Mucosa of stomach (tissue), 1 donor: ENCODE measurements at regions not wholly inside any gene's neighbourhood (a gene's known extent, or its start where the extent isn't known, plus 50 kb on each side); places are given as distances from the start of the nearest gene placed in this dataset.
"Not testable (repeated sequence)": the region's sequence is repeated elsewhere in the genome, so short reads cannot be mapped to it uniquely, and the experiment has no call there.

Experiments
- H3K27me3 ChIP-seq: one replicate; pipeline ENCODE4 v1.7.0; 2013; ENCODE audit warnings: mild to moderate bottlenecking, low read length; ENCODE audit not compliant: control insufficient read depth, insufficient read depth
- H3K36me3 ChIP-seq: one replicate; pipeline ENCODE4 v1.7.0; 2013; ENCODE audit warnings: low read length; ENCODE audit not compliant: control insufficient read depth, insufficient read depth
- H3K4me1 ChIP-seq: one replicate; pipeline ENCODE4 v1.7.0; 2013; ENCODE audit warnings: mild to moderate bottlenecking, low read length; ENCODE audit not compliant: control insufficient read depth, insufficient read depth
- H3K4me3 ChIP-seq: one replicate; pipeline ENCODE4 v1.7.0; 2013; ENCODE audit warnings: low read length
- H3K9ac ChIP-seq: one replicate; pipeline ENCODE4 v1.7.0; 2013; ENCODE audit warnings: mild to moderate bottlenecking, low read length, moderate library complexity
- H3K9me3 ChIP-seq: one replicate; pipeline ENCODE4 v1.7.0; 2013; ENCODE audit warnings: mild to moderate bottlenecking, low read length, moderate library complexity; ENCODE audit not compliant: control insufficient read depth
- donor health status: Pancreatic carcinoma.

DNA sequence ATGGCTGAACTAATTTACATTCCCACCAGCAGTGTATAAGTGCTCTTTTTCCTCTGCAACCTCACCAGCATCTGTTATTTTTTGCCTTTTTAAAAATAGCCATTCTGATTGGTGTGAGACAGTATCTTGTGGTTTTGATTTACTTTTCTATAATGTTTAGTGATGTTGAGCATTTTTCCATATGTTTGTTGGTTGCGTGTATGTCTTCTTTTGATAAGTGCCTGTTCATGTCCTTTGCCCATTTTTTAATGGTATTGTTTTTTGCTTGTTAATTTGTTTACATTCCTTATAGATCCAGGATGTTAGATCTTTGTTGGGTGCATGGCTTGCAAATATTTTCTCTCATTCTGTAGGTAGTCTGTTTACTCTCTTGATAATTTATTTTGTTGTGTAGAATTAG is 169.9 kb downstream of the PRL start:
- Histone ChIP-seq H3K4me3 (no peak overlapping the region), H3K4me1 (no peaks in the 10 kb centered on the region), H3K9me3 (no peaks in the 10 kb centered on the region), H3K27me3 (no peaks in the 10 kb centered on the region), H3K36me3 (no peaks in the 10 kb centered on the region), H3K9ac (no peak overlapping the region)

DNA sequence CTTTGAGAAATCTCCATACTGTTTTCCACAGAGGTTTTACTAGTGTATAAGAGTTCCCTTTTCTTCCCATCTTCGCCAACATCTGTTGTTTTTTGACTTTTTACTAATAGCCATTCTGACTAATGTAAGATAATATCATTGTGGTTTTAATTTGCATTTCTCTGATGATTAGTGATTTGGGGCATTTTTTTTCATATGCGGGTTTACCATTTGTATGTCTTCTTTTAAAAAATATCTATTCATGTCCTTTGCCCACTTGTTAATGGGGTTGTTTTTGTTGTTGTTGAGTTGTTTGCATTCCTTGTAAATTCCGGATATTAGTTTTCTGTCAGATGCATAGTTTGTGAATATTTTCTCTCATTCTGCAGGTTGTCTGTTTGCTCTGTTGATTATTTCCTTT is 167.1 kb downstream of the PRL start:
- no peak overlapping the region for H3K9ac ChIP-seq
- no peak overlapping the region for H3K4me3 ChIP-seq
- H3K4me1 ChIP-seq = no peaks in the 10 kb centered on the region
- no peaks in the 10 kb centered on the region for H3K27me3 ChIP-seq
- no peaks in the 10 kb centered on the region for H3K9me3 ChIP-seq
- H3K36me3 ChIP-seq = no peaks in the 10 kb centered on the region

DNA sequence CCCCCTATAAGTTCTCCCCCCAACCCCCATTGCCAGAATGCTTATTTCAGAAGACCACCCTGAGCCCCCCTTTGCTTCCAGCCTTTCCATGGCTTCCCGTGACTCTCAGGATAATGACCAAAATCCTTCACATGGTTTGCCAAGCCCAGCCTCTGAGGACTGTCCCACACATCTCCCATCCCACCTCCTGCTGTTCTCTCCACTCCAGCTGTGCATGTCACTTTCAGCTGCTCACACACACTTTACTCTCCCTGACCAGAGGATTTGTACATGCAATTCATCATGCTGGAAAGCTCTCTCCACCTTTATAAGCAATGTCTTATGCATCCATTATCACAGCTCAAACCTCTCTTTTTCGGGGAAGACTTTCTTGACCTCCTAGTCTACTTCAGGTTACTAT is 164.2 kb downstream of the PRL start:
- no peaks in the 10 kb centered on the region for H3K4me1 ChIP-seq
- H3K9ac ChIP-seq = no peak overlapping the region
- no peaks in the 10 kb centered on the region for H3K27me3 ChIP-seq
- no peaks in the 10 kb centered on the region for H3K9me3 ChIP-seq
- H3K4me3 ChIP-seq = no peak overlapping the region
- H3K36me3 ChIP-seq = no peaks in the 10 kb centered on the region

DNA sequence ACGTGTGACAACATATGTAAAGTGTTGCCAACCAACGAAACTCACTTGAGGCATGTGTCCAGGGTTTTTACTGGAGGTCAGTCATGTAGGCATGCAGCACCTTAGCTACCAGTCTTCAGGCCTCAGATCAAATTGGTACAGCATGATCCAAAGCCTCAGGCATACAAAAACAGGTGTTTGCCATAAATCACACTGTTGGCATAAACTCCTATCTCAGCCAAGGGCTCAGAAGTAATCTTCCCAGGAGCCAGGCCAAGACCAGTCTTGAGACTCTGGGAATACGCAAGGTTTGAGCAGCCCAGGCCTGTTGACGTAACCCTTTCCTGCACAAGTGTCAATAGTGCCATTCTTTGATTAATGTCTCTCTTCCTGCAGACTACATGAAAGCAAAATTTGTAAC is 163.5 kb downstream of the PRL start:
- H3K9me3 ChIP-seq = no peaks in the 10 kb centered on the region
- no peaks in the 10 kb centered on the region for H3K36me3 ChIP-seq

DNA sequence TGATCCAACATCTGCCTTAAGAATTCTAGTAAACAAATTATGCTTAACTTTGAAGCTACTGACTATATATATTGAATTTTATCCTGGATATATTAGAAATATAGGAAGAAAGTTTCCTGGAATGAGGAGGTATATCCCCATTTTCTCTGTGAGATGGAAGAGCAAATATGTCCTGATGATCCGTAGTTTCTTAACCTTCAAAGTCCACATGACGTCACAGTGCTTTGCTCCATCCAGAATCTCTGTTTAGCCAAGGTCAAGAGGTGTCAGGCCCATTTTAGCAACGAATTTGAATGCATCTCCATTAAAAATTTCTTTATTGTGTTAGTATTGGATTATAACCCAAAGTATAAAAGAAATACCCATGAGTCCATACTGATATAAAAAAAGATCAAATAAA is 162.5 kb downstream of the PRL start:
- Histone ChIP-seq H3K27me3 (no peaks in the 10 kb centered on the region), H3K9me3 (no peaks in the 10 kb centered on the region), H3K4me1 (no peaks in the 10 kb centered on the region), H3K9ac (no peak overlapping the region), H3K4me3 (no peak overlapping the region), H3K36me3 (no peaks in the 10 kb centered on the region)

More for the DNA sequence above, 163.5 kb downstream of the PRL start:
- H3K27me3 ChIP-seq = no peaks in the 10 kb centered on the region
- H3K4me3 ChIP-seq = no peak overlapping the region
- no peaks in the 10 kb centered on the region for H3K4me1 ChIP-seq
- no peak overlapping the region for H3K9ac ChIP-seq

DNA sequence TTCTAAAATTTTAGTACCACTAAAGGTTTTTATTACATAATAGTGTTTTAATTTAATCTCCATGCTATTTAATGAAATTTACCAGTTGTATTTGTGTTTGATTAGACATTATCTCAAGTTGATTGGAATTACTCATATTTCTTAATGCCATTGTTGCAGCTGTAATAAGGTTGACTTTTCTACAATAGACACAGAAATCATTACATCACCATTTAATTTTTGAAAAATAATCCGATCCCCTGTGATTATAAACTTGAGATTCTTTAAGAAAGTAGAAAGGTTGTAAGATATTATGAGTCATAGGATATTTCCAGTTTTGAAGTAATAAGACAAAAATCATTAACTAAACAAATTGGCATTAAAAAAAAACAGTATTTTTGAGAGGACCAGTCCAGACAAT is 161.4 kb downstream of the PRL start:
- Histone ChIP-seq H3K4me3 (no peak overlapping the region), H3K9ac (no peak overlapping the region), H3K9me3 (no peaks in the 10 kb centered on the region), H3K4me1 (no peaks in the 10 kb centered on the region), H3K27me3 (no peaks in the 10 kb centered on the region), H3K36me3 (no peaks in the 10 kb centered on the region)

DNA sequence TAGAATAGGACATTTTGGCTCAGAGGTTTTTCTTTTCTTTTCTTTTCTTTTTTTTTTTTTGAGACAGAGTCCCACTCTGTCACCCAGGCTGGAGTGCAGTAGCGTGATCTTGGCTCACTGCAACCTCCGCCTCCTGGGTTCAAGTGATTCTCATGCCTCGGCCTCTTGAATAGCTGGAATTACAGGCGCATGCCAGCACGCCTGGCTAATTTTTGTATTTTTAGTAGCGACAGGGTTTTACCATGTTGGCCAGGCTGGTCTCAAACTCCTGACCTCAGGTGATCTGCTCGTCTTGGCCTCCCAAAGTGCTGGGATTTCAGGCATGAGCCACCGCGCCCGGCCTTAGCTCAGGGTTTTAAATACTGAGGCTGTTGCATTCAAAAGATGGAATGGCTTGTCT is 156.1 kb downstream of the PRL start:
- not testable (repeated sequence) for H3K9me3 ChIP-seq, H3K9ac ChIP-seq, H3K4me3 ChIP-seq, H3K4me1 ChIP-seq, H3K36me3 ChIP-seq, H3K27me3 ChIP-seq

DNA sequence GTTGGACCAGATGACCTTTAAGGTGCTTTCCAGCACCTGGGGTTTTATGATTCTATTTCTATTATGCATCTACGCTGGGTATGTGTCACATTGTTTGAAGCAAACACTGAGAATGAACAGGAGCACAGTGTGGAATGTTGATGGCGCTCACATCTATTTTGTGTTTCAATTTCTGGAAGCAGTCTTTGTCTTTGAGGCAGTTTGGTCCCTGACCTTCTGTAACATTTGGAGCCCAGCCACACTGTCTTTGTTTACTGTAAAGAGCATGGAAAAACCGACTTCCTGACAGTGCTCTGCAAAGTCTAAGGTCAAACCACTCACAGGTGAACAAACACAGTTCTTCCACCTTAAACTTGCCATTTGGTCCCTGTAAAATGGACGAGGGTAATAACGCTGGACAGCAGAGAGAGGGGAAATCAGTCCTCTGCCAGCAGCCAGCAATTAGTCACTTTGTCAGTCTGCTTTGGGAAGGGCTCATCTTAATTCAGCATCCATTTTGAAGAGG is 155.5 kb downstream of the PRL start:
- Histone ChIP-seq H3K9ac (no peak overlapping the region), H3K4me3 (no peak overlapping the region), H3K36me3 (no peaks in the 10 kb centered on the region), H3K27me3 (no peaks in the 10 kb centered on the region), H3K4me1 (no peaks in the 10 kb centered on the region), H3K9me3 (no peaks in the 10 kb centered on the region)

DNA sequence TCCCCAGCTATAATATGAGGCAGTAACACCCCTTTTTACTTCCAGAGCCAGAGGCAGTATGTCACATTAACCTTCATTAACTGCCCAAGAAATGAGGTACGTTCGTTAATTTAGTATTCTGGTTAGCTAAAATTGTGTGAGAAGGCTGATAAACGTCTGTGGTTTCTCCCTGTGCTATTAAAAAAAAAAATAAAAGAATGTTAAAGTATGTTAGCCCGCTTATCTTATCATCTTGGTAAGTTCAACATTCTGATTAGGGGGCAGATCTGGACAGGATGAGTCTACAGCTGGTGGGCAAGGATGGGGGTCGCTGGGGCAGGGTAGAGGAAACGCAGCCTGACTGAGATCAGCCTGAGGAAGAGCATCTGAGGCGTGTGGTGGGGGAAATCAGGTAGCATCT is 154.0 kb downstream of the PRL start:
- H3K36me3 ChIP-seq = no peaks in the 10 kb centered on the region
- no peak overlapping the region for H3K4me3 ChIP-seq
- H3K9ac ChIP-seq = no peak overlapping the region
- H3K27me3 ChIP-seq = no peaks in the 10 kb centered on the region
- H3K9me3 ChIP-seq = no peaks in the 10 kb centered on the region
- H3K4me1 ChIP-seq = no peaks in the 10 kb centered on the region

DNA sequence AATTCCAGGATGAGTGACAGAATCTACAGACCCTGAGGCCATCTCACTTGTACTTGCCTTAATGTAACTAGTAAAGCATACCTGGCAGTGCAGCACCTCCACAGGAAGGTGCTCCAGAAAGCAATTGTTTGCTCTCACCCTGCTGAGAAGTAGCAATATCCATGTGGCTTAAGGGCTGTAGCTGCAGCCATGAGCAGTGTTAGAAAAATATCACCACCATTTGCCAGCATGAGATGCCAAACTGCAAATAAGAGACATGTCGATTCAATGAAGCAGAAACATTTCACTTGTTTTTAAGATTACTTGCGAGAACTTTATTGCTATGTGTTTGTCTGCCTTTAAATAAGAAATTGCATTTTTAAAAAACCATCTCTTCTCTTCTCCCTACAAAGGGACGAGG is 151.5 kb downstream of the PRL start:
- H3K4me1 ChIP-seq = no peaks in the 10 kb centered on the region
- no peaks in the 10 kb centered on the region for H3K27me3 ChIP-seq
- no peak overlapping the region for H3K4me3 ChIP-seq
- no peaks in the 10 kb centered on the region for H3K9me3 ChIP-seq
- no peaks in the 10 kb centered on the region for H3K36me3 ChIP-seq
- no peak overlapping the region for H3K9ac ChIP-seq

DNA sequence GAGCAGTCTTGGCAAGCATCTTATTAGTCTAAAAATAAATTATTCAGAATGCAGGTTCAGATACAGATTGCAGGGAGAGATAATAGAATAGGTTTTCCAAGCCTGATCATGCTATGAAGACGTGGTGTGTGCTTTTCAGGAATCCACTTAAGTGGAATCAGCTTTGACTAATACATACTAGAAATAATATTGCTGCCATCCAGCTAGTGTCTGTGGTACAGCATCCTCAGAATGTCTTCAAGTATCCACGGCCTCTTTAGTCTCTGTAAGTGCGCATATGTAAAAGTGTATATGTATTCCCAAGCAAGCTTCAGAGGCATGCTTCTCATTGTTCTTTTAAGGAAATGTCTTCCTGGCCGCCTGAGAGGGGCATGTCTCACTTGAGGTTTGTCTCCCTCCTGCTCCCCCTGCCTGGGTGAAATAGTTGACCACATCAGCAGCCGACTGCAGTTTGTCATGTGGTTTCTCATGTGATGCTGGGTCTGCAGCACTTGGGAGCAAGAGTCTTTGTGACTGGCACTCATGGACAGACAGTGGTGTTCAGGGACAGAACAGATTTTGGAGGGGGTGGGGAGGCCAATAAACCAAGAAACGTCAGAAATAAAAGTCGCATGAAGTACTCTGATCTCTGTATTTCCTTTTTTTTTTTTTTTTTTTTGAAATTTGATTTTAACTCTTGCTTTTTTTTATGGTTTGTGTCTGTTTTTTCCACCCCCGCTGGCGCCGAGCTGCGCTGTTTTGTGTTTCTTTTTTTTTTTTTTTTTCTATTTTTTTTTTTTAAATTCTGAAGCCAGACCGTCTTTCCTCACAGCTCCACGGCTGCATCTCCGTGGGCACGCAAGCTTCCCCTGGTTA is 150.8 kb downstream of the PRL start:
- Histone ChIP-seq H3K27me3 (no peaks in the 10 kb centered on the region), H3K4me1 (no peaks in the 10 kb centered on the region), H3K9ac (no peak overlapping the region), H3K4me3 (no peak overlapping the region), H3K9me3 (no peaks in the 10 kb centered on the region), H3K36me3 (no peaks in the 10 kb centered on the region)

DNA sequence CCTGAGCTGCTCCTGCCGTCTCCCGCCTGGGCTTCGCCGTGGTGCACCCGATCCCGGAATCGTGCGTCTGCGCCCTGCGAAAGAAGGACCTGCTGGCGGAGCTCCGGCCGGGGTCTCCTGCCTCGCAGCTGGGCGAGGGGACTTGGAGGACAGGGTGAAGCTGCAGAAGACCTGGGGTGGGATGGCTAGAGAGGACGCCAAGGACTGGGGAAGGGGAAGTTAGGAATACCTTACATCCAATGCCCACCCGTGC is 150.2 kb downstream of the PRL start:
- Histone ChIP-seq H3K36me3 (no peaks in the 10 kb centered on the region), H3K9ac (no peak overlapping the region), H3K4me1 (no peaks in the 10 kb centered on the region), H3K9me3 (no peaks in the 10 kb centered on the region), H3K27me3 (no peaks in the 10 kb centered on the region), H3K4me3 (no peak overlapping the region)
